CD8-positive, alpha-beta memory T cell (primary cell): ENCODE measurements at regions not wholly inside any gene's neighbourhood (a gene's known extent, or its start where the extent isn't known, plus 50 kb on each side); places are given as distances from the start of the nearest gene placed in this dataset.

ENCODE experiments used
- CTCF ChIA-PET: fragments of 350-600 bp; sonication (Branson Sonifier 250); formaldehyde crosslinking; loops from one replicate; lab custom pipeline; 2021; ENCODE audit warnings: antibody characterized with exemption; lab: Charles Lee
- POLR2A ChIA-PET: fragments of 350-600 bp; sonication (Branson Sonifier 250); formaldehyde crosslinking; loops from one replicate; lab custom pipeline; 2021; ENCODE audit warnings: antibody characterized with exemption; lab: Charles Lee
- DNase-seq, 5 donors: peaks; one replicate each; pipeline versions ENCODE4 v3.0.0 to v3.0.0-alpha.2; 2020 to 2022; ENCODE audit warnings: mixed read lengths in 1 of 5
- H3K27ac ChIP-seq: one replicate; pipeline ENCODE4 v1.7.0; 2013; ENCODE audit warnings: low read depth, mild to moderate bottlenecking, low read length, moderate library complexity
- H3K27me3 ChIP-seq: 2 replicates; pipeline ENCODE4 v1.7.0; 2013; ENCODE audit warnings: low read length, mild to moderate bottlenecking; ENCODE audit not compliant: insufficient read depth, poor library complexity, severe bottlenecking
- H3K36me3 ChIP-seq: 2 replicates; pipeline ENCODE4 v1.7.0; 2013; ENCODE audit warnings: mild to moderate bottlenecking, low read length, moderate library complexity; ENCODE audit not compliant: insufficient read depth
- H3K4me1 ChIP-seq: 2 replicates; pipeline ENCODE4 v1.7.0; 2013; ENCODE audit warnings: mild to moderate bottlenecking, low read length, moderate library complexity; ENCODE audit not compliant: insufficient read depth
- H3K4me3 ChIP-seq: 2 replicates; pipeline ENCODE4 v1.7.0; 2013; ENCODE audit warnings: mild to moderate bottlenecking, low read length
- H3K9me3 ChIP-seq: 2 replicates; pipeline ENCODE4 v1.7.0; 2013; ENCODE audit warnings: mild to moderate bottlenecking, low read length
- H3K27ac Mint-ChIP-seq, 8 donors: one replicate each; pipeline ENCODE4 v1.8.0; 2020 to 2021; ENCODE audit warnings: mixed read lengths in 8 of 8, mild to moderate bottlenecking in 6 of 8, inconsistent platforms in 3 of 8, moderate library complexity in 3 of 8
- H3K27me3 Mint-ChIP-seq, 2 donors: one replicate each; pipeline ENCODE4 v1.8.0; 2020 to 2021; ENCODE audit warnings: mixed read lengths in 2 of 2, mild to moderate bottlenecking in 1 of 2, moderate library complexity in 1 of 2
- H3K36me3 Mint-ChIP-seq, 3 donors: one replicate each; pipeline ENCODE4 v1.8.0; 2020 to 2021; ENCODE audit warnings: mixed read lengths in 3 of 3, inconsistent platforms in 1 of 3, mild to moderate bottlenecking in 1 of 3
- H3K4me1 Mint-ChIP-seq, 3 donors: one replicate each; pipeline ENCODE4 v1.8.0; 2020 to 2021; ENCODE audit warnings: mixed read lengths in 3 of 3, inconsistent platforms in 1 of 3, mild to moderate bottlenecking in 1 of 3
- H3K4me3 Mint-ChIP-seq, 7 donors: one replicate each; pipeline ENCODE4 v1.8.0; 2020 to 2021; ENCODE audit warnings: mixed read lengths in 7 of 7, mild to moderate bottlenecking in 6 of 7, moderate library complexity in 4 of 7, inconsistent platforms in 2 of 7
- H3K9me3 Mint-ChIP-seq, 5 donors: one replicate each; pipeline ENCODE4 v1.8.0; 2020 to 2022; ENCODE audit warnings: mixed read lengths in 5 of 5, mild to moderate bottlenecking in 3 of 5, moderate library complexity in 2 of 5, inconsistent platforms in 1 of 5

DNA sequence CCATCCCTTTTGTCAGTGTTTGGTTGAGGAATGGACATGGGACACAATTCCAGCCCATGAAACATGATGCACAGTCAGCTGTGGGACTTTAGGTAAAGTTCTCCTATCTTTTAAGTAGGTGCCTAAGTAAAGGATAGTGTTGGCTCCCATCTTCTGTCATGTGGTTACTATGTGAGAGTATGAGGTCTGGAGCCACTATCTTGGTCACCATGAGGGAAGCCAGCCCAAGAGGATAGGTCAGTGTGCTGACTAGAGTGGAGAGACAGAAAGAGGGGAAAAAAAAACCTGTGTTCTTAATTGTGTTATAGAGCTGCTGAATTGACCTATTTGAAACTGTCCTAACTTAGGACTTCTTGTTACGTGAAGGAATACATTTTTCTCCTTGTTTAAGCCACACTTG lies 89.7 kb upstream of the NAMPT start:
- no peaks in the 10 kb centered on the region for H3K36me3 ChIP-seq
- Mint-ChIP-seq H3K27ac (peak overlapping the region in 1 of 8 donors; percentile 58), H3K27me3 (no peaks in the 10 kb centered on the region), H3K36me3 (peaks cover 0 to 1% (median 0%) of the 10 kb centered on the region in 3 donors), H3K4me3 (no peak overlapping the region), H3K4me1 (peaks cover 4 to 11% (median 4%) of the 10 kb centered on the region in 3 donors), H3K9me3 (no peaks in the 10 kb centered on the region)
- no peaks in the 10 kb centered on the region for H3K9me3 ChIP-seq
- POLR2A ChIA-PET: no interaction called here
- DNase-seq: no peak
- no peaks in the 10 kb centered on the region for H3K27me3 ChIP-seq
- H3K4me3 ChIP-seq: no peak overlapping the region
- H3K4me1 ChIP-seq: no peaks in the 10 kb centered on the region
- H3K27ac ChIP-seq: no peak overlapping the region
- CTCF ChIA-PET: no interaction called here

DNA sequence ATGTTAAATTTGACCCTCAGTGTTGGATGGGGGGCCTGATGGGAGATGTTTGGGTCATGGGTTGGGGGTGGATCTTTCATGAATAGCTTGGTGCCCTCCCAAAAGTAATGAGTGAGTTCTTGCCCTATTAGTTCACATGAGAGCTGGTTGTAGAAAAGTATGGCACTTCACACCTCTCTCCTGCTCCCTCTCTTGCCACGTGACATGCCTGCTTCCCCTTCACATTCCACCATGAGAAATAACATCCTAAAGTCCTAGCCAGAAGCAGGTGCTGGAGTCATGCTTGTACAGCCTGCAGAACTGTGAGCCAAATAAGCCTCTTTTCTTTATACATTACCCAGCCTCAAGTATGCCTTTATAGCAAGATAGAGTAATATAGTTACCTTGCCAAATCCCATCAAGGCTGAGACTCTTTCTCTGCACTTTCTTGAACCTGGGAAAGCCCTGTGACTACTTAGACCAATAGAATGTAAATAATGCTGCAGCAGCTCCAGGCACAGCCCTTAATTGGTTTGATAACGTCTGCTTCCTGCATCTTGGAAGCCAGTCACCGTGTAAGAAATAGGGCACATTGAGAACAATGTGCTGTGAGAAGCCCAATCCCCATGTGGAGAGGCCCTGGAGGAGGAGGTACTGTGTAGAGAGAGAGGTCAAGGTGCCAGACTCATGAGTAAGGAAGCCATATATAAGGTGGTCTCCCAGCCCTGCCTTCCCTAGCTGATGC lies 88.0 kb upstream of the NAMPT start:
- Histone ChIP-seq H3K4me3 (no peak overlapping the region), H3K27me3 (no peaks in the 10 kb centered on the region), H3K4me1 (no peaks in the 10 kb centered on the region), H3K9me3 (no peaks in the 10 kb centered on the region), H3K36me3 (no peaks in the 10 kb centered on the region), H3K27ac (no peak overlapping the region)
- H3K36me3 Mint-ChIP-seq: peaks cover 0 to 1% (median 0%) of the 10 kb centered on the region in 3 donors
- CTCF ChIA-PET: no interaction called here
- POLR2A ChIA-PET: no interaction called here
- no peaks in the 10 kb centered on the region for H3K9me3 Mint-ChIP-seq
- no peaks in the 10 kb centered on the region for H3K27me3 Mint-ChIP-seq
- no peak overlapping the region for H3K4me3 Mint-ChIP-seq
- H3K27ac Mint-ChIP-seq: no peak overlapping the region
- no peak for DNase-seq
- peaks cover 2 to 9% (median 4%) of the 10 kb centered on the region in 3 donors for H3K4me1 Mint-ChIP-seq

DNA sequence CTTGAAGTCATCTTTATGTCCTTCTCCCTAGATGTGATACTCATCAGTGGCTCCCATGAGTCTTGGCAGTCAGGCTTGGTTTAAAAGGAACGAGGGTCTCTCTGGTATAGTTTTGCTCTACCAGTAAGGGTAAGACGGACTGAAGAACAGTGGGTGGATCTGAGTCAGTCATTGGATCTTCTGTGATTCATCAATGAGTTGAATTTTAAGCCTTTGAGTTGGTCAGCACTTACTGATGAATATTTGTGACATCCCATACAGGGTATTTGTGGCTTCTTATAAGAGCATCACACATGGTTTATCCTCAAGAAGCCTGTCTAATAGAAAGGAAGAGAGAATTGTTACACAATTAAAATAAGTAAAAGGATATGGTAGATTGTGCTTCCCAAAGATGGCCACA lies 87.3 kb upstream of the NAMPT start:
- POLR2A ChIA-PET: no interaction called here
- no peak overlapping the region for H3K27ac ChIP-seq
- H3K4me1 ChIP-seq: no peaks in the 10 kb centered on the region
- H3K9me3 ChIP-seq: no peaks in the 10 kb centered on the region
- no peak for DNase-seq
- CTCF ChIA-PET: no interaction called here
- H3K4me1 Mint-ChIP-seq: peaks cover 0 to 3% (median 0%) of the 10 kb centered on the region in 3 donors
- no peaks in the 10 kb centered on the region for H3K9me3 Mint-ChIP-seq
- no peak overlapping the region for H3K4me3 Mint-ChIP-seq
- H3K27me3 ChIP-seq: no peaks in the 10 kb centered on the region
- no peak overlapping the region for H3K4me3 ChIP-seq
- H3K36me3 ChIP-seq: no peaks in the 10 kb centered on the region
- H3K27ac Mint-ChIP-seq: no peak overlapping the region
- no peaks in the 10 kb centered on the region for H3K27me3 Mint-ChIP-seq
- peaks cover 0 to 1% (median 0%) of the 10 kb centered on the region in 3 donors for H3K36me3 Mint-ChIP-seq

DNA sequence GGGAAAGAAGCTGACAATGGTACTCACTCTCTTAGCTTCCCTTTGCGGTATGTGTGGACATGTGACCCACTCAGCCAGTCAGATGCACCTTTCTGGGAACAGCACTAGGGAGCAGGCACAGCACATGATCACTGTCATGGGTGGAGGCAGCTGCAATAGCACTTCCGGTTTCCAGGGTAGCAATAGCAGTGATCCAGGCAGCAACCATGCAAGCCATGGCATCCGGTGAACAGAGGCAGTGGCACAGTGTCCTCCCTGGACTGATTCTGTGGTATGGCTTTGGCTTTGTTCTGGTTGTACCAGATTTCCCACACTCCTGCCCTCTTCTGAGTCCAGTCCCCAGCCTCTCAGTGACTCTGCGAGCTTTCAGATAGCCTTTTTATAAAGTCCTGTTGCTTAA lies 86.8 kb upstream of the NAMPT start:
- Histone ChIP-seq H3K36me3 (no peaks in the 10 kb centered on the region), H3K9me3 (no peaks in the 10 kb centered on the region), H3K4me3 (no peak overlapping the region), H3K27ac (no peak overlapping the region), H3K4me1 (no peaks in the 10 kb centered on the region), H3K27me3 (no peaks in the 10 kb centered on the region)
- Mint-ChIP-seq H3K4me1 (no peaks in the 10 kb centered on the region), H3K4me3 (no peak overlapping the region), H3K36me3 (no peaks in the 10 kb centered on the region), H3K27me3 (no peaks in the 10 kb centered on the region), H3K9me3 (no peaks in the 10 kb centered on the region), H3K27ac (no peak overlapping the region)
- CTCF ChIA-PET: no interaction called here
- POLR2A ChIA-PET: no interaction called here
- no peak for DNase-seq

DNA sequence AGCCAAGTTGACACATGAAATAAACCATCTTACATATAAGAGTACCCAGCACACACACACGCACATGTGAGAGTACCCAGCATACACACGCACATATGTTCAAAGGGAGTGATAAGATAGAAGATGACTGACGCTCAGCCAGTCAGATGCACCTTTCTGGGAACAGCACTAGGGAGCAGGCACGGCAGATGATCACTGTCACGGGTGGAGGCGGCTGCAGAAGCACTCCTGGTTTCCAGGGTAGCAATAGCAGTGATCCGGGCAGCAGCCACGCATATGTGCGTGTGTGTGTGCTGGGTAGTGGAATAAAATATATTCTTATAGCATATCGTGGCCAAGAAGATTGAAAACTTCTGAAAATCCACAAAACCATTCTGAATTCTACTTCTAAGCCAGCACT lies 85.8 kb upstream of the NAMPT start:
- Histone ChIP-seq H3K27me3 (no peaks in the 10 kb centered on the region), H3K36me3 (no peaks in the 10 kb centered on the region), H3K27ac (no peak overlapping the region), H3K4me1 (no peaks in the 10 kb centered on the region), H3K9me3 (no peaks in the 10 kb centered on the region), H3K4me3 (no peak overlapping the region)
- Mint-ChIP-seq H3K9me3 (no peaks in the 10 kb centered on the region), H3K4me3 (no peak overlapping the region), H3K27ac (no peak overlapping the region), H3K27me3 (no peaks in the 10 kb centered on the region), H3K4me1 (no peaks in the 10 kb centered on the region), H3K36me3 (no peaks in the 10 kb centered on the region)
- CTCF ChIA-PET: no interaction called here
- POLR2A ChIA-PET: no interaction called here
- DNase-seq: no peak

DNA sequence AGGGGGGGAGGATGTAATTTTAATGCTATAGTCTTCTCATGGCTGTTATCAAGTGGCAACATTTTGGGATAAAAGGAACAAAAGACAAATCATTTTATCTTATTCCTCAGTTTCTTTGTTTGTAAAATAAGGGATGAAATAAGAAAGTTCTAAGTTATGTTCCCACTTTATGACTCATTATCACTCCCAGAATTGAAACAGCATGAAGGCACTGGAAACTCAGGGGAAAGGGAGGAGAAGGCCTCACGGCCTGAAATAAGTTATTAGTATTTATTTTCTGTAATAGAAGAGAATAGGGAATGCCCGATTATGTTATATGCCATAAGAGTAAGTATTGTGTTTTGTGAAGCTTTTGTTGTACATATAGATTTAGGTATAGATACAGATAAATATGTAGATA lies 85.0 kb upstream of the NAMPT start:
- Mint-ChIP-seq H3K9me3 (no peaks in the 10 kb centered on the region), H3K36me3 (no peaks in the 10 kb centered on the region), H3K4me3 (no peak overlapping the region), H3K27me3 (no peaks in the 10 kb centered on the region), H3K4me1 (no peaks in the 10 kb centered on the region), H3K27ac (no peak overlapping the region)
- no peaks in the 10 kb centered on the region for H3K9me3 ChIP-seq
- H3K36me3 ChIP-seq: no peaks in the 10 kb centered on the region
- DNase-seq: no peak
- no peaks in the 10 kb centered on the region for H3K4me1 ChIP-seq
- ChIA-PET POLR2A (no interaction called here), CTCF (interaction anchor here (1.3 to 1.5 kb wide), 2 partner anchors 10 kb away, joined by 3 read pairs; no protein-coding TSS in a partner anchor)
- H3K4me3 ChIP-seq: no peak overlapping the region
- H3K27ac ChIP-seq: no peak overlapping the region
- no peaks in the 10 kb centered on the region for H3K27me3 ChIP-seq

DNA sequence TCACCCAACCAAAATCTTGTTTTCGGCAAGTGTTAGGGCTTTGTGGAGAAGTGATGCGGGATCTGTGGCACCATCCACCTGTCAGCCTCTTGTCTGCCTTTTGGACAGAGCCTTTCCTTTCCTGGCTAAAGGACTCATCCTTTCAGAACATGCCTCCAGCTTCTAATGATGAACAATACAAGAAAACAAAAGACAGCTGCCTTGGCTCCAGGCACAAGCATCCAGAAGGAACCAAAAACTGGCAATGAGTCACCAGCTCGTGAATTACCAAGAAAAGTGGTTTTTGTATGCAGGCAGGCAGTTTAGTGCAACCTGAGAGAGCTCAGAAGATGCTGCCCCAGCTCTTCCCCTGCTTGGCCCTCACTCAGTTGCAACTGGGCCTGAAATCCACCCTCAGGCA lies 84.6 kb upstream of the NAMPT start:
- H3K27me3 ChIP-seq: no peaks in the 10 kb centered on the region
- no peak overlapping the region for H3K27ac ChIP-seq
- H3K9me3 ChIP-seq: no peaks in the 10 kb centered on the region
- no peaks in the 10 kb centered on the region for H3K4me1 Mint-ChIP-seq
- H3K36me3 Mint-ChIP-seq: no peaks in the 10 kb centered on the region
- H3K36me3 ChIP-seq: no peaks in the 10 kb centered on the region
- H3K9me3 Mint-ChIP-seq: no peaks in the 10 kb centered on the region
- H3K27ac Mint-ChIP-seq: no peak overlapping the region
- no peak overlapping the region for H3K4me3 ChIP-seq
- H3K4me1 ChIP-seq: no peaks in the 10 kb centered on the region
- POLR2A ChIA-PET: no interaction called here
- DNase-seq: no peak
- CTCF ChIA-PET: interaction anchor here (1.3 to 1.5 kb wide), 2 partner anchors 9 to 10 kb away, joined by 3 read pairs; no protein-coding TSS in a partner anchor
- H3K4me3 Mint-ChIP-seq: no peak overlapping the region
- H3K27me3 Mint-ChIP-seq: peaks cover 0 to under 1% of the 10 kb centered on the region in 2 donors

DNA sequence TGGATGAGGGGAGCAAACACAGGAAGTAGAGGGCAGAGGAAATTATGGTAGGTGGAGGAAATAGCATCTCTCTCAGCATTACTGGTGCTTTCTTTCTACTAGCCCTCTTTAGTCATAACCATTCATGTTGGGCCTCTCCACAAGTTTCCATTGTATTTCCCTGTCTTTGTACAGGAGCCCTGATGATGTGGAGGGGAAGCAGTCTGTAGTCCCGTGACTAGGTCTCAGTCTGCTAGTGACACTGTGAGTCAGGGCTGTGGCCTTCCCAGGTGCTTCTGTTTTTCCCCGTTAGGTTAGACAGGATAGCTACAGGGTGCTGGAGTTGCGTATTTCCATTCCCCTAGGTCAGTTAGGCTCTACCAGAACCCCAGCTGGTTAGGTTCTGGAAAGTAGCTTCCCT lies 82.9 kb upstream of the NAMPT start:
- H3K4me3 Mint-ChIP-seq: no peak overlapping the region
- Histone ChIP-seq H3K27me3 (no peaks in the 10 kb centered on the region), H3K9me3 (no peaks in the 10 kb centered on the region), H3K36me3 (no peaks in the 10 kb centered on the region), H3K4me1 (no peaks in the 10 kb centered on the region), H3K27ac (no peak overlapping the region), H3K4me3 (no peak overlapping the region)
- no peaks in the 10 kb centered on the region for H3K9me3 Mint-ChIP-seq
- no peaks in the 10 kb centered on the region for H3K4me1 Mint-ChIP-seq
- no peaks in the 10 kb centered on the region for H3K36me3 Mint-ChIP-seq
- DNase-seq: no peak
- POLR2A ChIA-PET: no interaction called here
- peaks cover 3 to 5% of the 10 kb centered on the region in 2 donors for H3K27me3 Mint-ChIP-seq
- no peak overlapping the region for H3K27ac Mint-ChIP-seq
- CTCF ChIA-PET: interaction anchor here (0.9 to 1.4 kb wide), 2 partner anchors 9 to 191 kb away, joined by 3 to 4 read pairs; no protein-coding TSS in a partner anchor
